ENCODE measurements at regions not wholly inside any gene's neighbourhood (a gene's known extent, or its start where the extent isn't known, plus 50 kb on each side); places are given as distances from the start of the nearest gene placed in this dataset.

DNA sequence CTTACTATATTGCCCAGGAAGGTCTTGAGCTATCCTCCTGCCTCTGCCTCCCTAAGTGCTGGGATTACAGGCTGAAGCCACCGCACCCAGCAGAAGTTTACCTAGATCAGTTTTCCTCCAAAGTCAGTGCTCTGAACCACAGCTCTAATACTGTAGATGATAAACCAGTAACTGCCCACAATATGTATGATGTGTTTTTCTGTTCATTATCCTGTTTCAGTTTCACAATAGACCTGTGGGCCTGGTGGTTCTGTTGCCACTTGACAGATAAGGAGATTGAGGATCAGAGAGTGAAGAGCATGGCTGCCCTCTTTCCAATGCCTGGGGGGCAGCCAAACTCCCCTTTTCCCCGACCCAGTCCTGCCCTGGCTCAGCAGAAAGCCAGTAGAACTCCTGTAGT is 87.0 kb downstream of the EFNB1 start:
- TF ChIP-seq CTCF (IDR thresholded peaks at IDR 0.05) (no peak), POLR2AphosphoS5 (IDR thresholded peaks at IDR 0.05; ENCODE audit: low read depth, low read length) (no peak)
